PC-9 (cell line): ENCODE measurements at regions not wholly inside any gene's neighbourhood (a gene's known extent, or its start where the extent isn't known, plus 50 kb on each side); places are given as distances from the start of the nearest gene placed in this dataset.

Experiments
- CTCF ChIP-seq: fragments of 200-600 bp; sonication (generic); conservative IDR thresholded peaks from 2 replicates; pipeline ENCODE4 v1.6.1; 2017; ENCODE audit warnings: mixed run types, antibody characterized with exemption, mild to moderate bottlenecking, moderate library complexity
- EZH2 ChIP-seq: fragments of 200-600 bp; sonication (generic); IDR thresholded peaks from 2 replicates; pipeline ENCODE4 v1.8.0; 2017; ENCODE audit warnings: antibody characterized with exemption, low read depth

DNA sequence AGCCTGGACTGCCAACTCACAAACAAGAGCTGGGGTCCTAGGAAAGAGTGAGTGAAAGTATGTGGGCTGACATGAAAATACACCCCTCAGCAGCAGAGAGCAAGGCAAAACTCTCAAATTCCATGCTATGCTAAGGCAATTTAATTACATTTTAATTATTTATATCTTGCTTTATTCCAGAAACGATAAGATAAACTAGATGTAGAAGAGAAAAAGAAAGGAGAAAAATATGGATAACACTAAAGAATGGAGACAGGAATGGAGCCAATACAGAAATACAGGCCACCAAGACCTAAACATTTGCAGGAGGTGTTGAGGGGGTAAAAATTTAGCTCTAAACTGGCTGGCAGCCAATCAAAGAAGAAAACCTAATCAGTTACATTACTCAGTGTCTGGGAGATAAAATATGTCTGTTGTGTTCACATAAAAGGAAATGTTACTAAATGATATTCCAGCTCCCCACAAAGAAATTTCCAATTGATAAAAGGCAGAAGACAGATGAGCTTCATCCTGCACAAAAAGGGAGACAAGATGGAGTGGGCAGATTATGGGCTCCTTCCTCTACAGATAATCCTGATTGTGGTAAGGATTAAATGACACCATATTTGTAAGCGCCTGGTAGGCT lies 223.5 kb upstream of the BLID start:
- TF ChIP-seq CTCF, result no peak
- no peak for TF ChIP-seq EZH2
